ENCODE measurements at regions not wholly inside any gene's neighbourhood (a gene's known extent, or its start where the extent isn't known, plus 50 kb on each side); places are given as distances from the start of the nearest gene placed in this dataset.

- TF ChIP-seq POLR2AphosphoS5 (IDR thresholded peaks at IDR 0.05; ENCODE audit: low read depth, low read length) (no peak), TAF1 (IDR thresholded peaks at IDR 0.05; ENCODE audit: borderline replicate concordance, low read depth, low read length) (no peak), POLR2A (IDR thresholded peaks at IDR 0.05; ENCODE audit: low read depth, low read length) (no peak)
These were observed 1561.7 kb upstream of the SLC39A10 start for GRCh38 chr2:194095359-194095758.

All from GM12892 (cell line).